ENCODE measurements at regions not wholly inside any gene's neighbourhood (a gene's known extent, or its start where the extent isn't known, plus 50 kb on each side); places are given as distances from the start of the nearest gene placed in this dataset.

- intact Hi-C loops (cut with micrococcal nuclease), result no loop called here
- Histone ChIP-seq H3K27me3 (replicated peaks in 1 of 4; ENCODE audit: control extremely low read depth in 1 of 4, control insufficient read depth in 3 of 4, insufficient read depth in 4 of 4, low read length in 3 of 4) (no peaks in the 10 kb centered on the region), H3K9ac (ENCODE audit: low read length) (no peak overlapping the region), H3K9me3 (ENCODE audit: control extremely low read depth in 1 of 3, control insufficient read depth in 2 of 3, insufficient read depth in 1 of 3, low read length in 2 of 3) (peaks cover 0 to 3% (median 0%) of the 10 kb centered on the region in 3 donors), H3K4me2 (replicated peaks; ENCODE audit: low read depth, low read length, poor library complexity, severe bottlenecking) (no peak overlapping the region), H4K20me1 (ENCODE audit: control insufficient read depth, insufficient read depth, low read length, poor library complexity, severe bottlenecking) (no peaks in the 10 kb centered on the region), H3K36me3 (replicated peaks in 1 of 2; ENCODE audit: control extremely low read depth in 1 of 2, control insufficient read depth in 1 of 2, extremely low read depth in 1 of 2, insufficient read depth in 2 of 2, low read length in 1 of 2) (no peaks in the 10 kb centered on the region), H3K27ac (ENCODE audit: low read length in 2 of 2) (no peak overlapping the region), H3K79me2 (ENCODE audit: control insufficient read depth, insufficient read depth, low read length) (no peaks in the 10 kb centered on the region), H3K4me3 (ENCODE audit: control extremely low read depth in 1 of 5, extremely low read depth in 1 of 5, insufficient read depth in 1 of 5, low read depth in 2 of 5, low read length in 4 of 5) (no peak overlapping the region), H2AFZ (ENCODE audit: insufficient read depth, low read depth, low read length, poor library complexity, severe bottlenecking) (no peak overlapping the region), H3K4me1 (ENCODE audit: control insufficient read depth in 2 of 2, insufficient read depth in 2 of 2, low read length in 2 of 2) (no peaks in the 10 kb centered on the region)
- WGBS (ENCODE audit: insufficient coverage), result 78% methylated on average over 1 of the region's 1 CpG
- H3K27ac Mint-ChIP-seq, result no peak overlapping the region
- POLR2A ChIA-PET, result no interaction called here
- no peaks in the 10 kb centered on the region for H3K4me1 Mint-ChIP-seq
- ATAC-seq (ENCODE audit: low read depth) (no peak), DNase-seq (no peak)
- H3K4me3 Mint-ChIP-seq, result no peak overlapping the region
- no peaks in the 10 kb centered on the region for H3K9me3 Mint-ChIP-seq (ENCODE audit: insufficient read depth)
- H3K27me3 Mint-ChIP-seq, result peaks cover 21% of the 10 kb centered on the region
- TF ChIP-seq EZH2 (IDR thresholded peaks at IDR 0.05; ENCODE audit: borderline replicate concordance, insufficient read depth, low read depth, low read length, poor library complexity, severe bottlenecking) (no peak), CTCF (IDR thresholded peaks at IDR 0.05) (no peak)
- CTCF ChIA-PET, result no interaction called here
Observed at GRCh38 chr12:125386652-125387051, 321.4 kb downstream of the AACS start.

- Mint-ChIP-seq H3K9me3 (ENCODE audit: insufficient read depth) (no peaks in the 10 kb centered on the region), H3K27me3 (peaks cover 21% of the 10 kb centered on the region), H3K4me1 (no peaks in the 10 kb centered on the region), H3K4me3 (no peak overlapping the region), H3K27ac (no peak overlapping the region)
- TF ChIP-seq CTCF (IDR thresholded peaks at IDR 0.05), result no peak
- no peak for TF ChIP-seq EZH2 (IDR thresholded peaks at IDR 0.05; ENCODE audit: borderline replicate concordance, insufficient read depth, low read depth, low read length, poor library complexity, severe bottlenecking)
- POLR2A ChIA-PET, result no interaction called here
- Histone ChIP-seq H3K79me2 (ENCODE audit: control insufficient read depth, insufficient read depth, low read length) (no peaks in the 10 kb centered on the region), H3K27me3 (replicated peaks in 1 of 4; ENCODE audit: control extremely low read depth in 1 of 4, control insufficient read depth in 3 of 4, insufficient read depth in 4 of 4, low read length in 3 of 4) (no peaks in the 10 kb centered on the region), H3K9ac (ENCODE audit: low read length) (no peak overlapping the region), H3K4me3 (ENCODE audit: control extremely low read depth in 1 of 5, extremely low read depth in 1 of 5, insufficient read depth in 1 of 5, low read depth in 2 of 5, low read length in 4 of 5) (no peak overlapping the region), H3K9me3 (ENCODE audit: control extremely low read depth in 1 of 3, control insufficient read depth in 2 of 3, insufficient read depth in 1 of 3, low read length in 2 of 3) (peaks cover 0 to 3% (median 0%) of the 10 kb centered on the region in 3 donors), H3K36me3 (replicated peaks in 1 of 2; ENCODE audit: control extremely low read depth in 1 of 2, control insufficient read depth in 1 of 2, extremely low read depth in 1 of 2, insufficient read depth in 2 of 2, low read length in 1 of 2) (no peaks in the 10 kb centered on the region), H3K4me1 (ENCODE audit: control insufficient read depth in 2 of 2, insufficient read depth in 2 of 2, low read length in 2 of 2) (no peaks in the 10 kb centered on the region), H3K4me2 (replicated peaks; ENCODE audit: low read depth, low read length, poor library complexity, severe bottlenecking) (no peak overlapping the region), H3K27ac (ENCODE audit: low read length in 2 of 2) (no peak overlapping the region), H4K20me1 (ENCODE audit: control insufficient read depth, insufficient read depth, low read length, poor library complexity, severe bottlenecking) (no peaks in the 10 kb centered on the region), H2AFZ (ENCODE audit: insufficient read depth, low read depth, low read length, poor library complexity, severe bottlenecking) (no peak overlapping the region)
- CTCF ChIA-PET, result no interaction called here
- ATAC-seq (ENCODE audit: low read depth), result no peak
- DNase-seq, result no peak
- intact Hi-C loops (cut with micrococcal nuclease), result no loop called here
Observed at GRCh38 chr12:125387206-125387605, 322.0 kb downstream of the AACS start.

Measured in B cell (primary cell).